PC-3 (cell line): ENCODE measurements at regions not wholly inside any gene's neighbourhood (a gene's known extent, or its start where the extent isn't known, plus 50 kb on each side); places are given as distances from the start of the nearest gene placed in this dataset.
A peak's percentile ranks its signal among the peaks of the same experiment; 100 is the strongest.

Experiments
- ATAC-seq: fragments of 200-7000 bp; cut with Tn5 transposase; 2 replicates; pipeline ENCODE4 v1.9.1; 2020; ENCODE audit warnings: mild to moderate bottlenecking, moderate library complexity
- BruUV-seq: library from RNA; stranded (reverse); fragments of 400-500 nt; replicated peaks from 2 replicates; lab custom pipeline; 2021; lab: Mats Ljungman, UMichigan
- CTCF ChIA-PET: fragments of 300-600 bp; sonication (Branson Sonifier 250); formaldehyde crosslinking; loops from one replicate; lab custom pipeline; 2022; ENCODE audit warnings: antibody characterized with exemption; lab: Charles Lee
- POLR2A ChIA-PET: fragments of 300-600 bp; sonication (Branson Sonifier 250); formaldehyde crosslinking; loops from one replicate; lab custom pipeline; 2022; ENCODE audit warnings: antibody characterized with exemption; ENCODE audit not compliant: unreplicated experiment; lab: Charles Lee
- DNase-seq: peaks from one replicate; pipeline ENCODE4 v3.0.0-alpha.2; 2015
- H2AFZ ChIP-seq: fragments of 300-600 bp; sonication (generic); 2 replicates; pipeline ENCODE4 v1.6.0; 2016; ENCODE audit warnings: antibody characterized with exemption, low read length
- H3F3A ChIP-seq: fragments of 300-600 bp; sonication (generic); one replicate; pipeline ENCODE4 v1.6.0; 2017; ENCODE audit warnings: antibody characterized with exemption, low read length, control low read depth, mild to moderate bottlenecking; ENCODE audit not compliant: unreplicated experiment
- H3K27ac ChIP-seq: fragments of 300-600 bp; sonication (generic); 2 replicates; pipeline ENCODE4 v1.5.1; 2016; ENCODE audit warnings: mild to moderate bottlenecking, low read length
- H3K27me3 ChIP-seq: fragments of 300-600 bp; sonication (generic); 2 replicates; pipeline ENCODE4 v1.6.1; 2016; ENCODE audit warnings: low read length, mixed read lengths
- H3K36me3 ChIP-seq: fragments of 300-600 bp; sonication (generic); 2 replicates; pipeline ENCODE4 v1.6.1; 2016; ENCODE audit warnings: low read depth, mixed run types, low read length, mixed read lengths
- H3K4me1 ChIP-seq: fragments of 300-600 bp; sonication (generic); 2 replicates; pipeline ENCODE4 v1.5.1; 2016; ENCODE audit warnings: low read length; ENCODE audit not compliant: insufficient read depth
- H3K4me2 ChIP-seq: fragments of 300-600 bp; sonication (generic); 2 replicates; pipeline ENCODE4 v1.6.0; 2016; ENCODE audit warnings: low read length
- H3K4me3 ChIP-seq: fragments of 300-600 bp; sonication (generic); 2 replicates; pipeline ENCODE4 v1.5.1; 2016; ENCODE audit warnings: mild to moderate bottlenecking, low read length, mixed read lengths
- H3K79me2 ChIP-seq: fragments of 300-600 bp; sonication (generic); 2 replicates; pipeline ENCODE4 v1.6.1; 2017; ENCODE audit warnings: low read length, mixed read lengths
- H3K9ac ChIP-seq: fragments of 300-600 bp; sonication (generic); 2 replicates; pipeline ENCODE4 v1.6.0; 2016; ENCODE audit warnings: mild to moderate bottlenecking, low read length
- H3K9me2 ChIP-seq: fragments of 300-600 bp; sonication (generic); replicated peaks from 2 replicates; pipeline ENCODE4 v1.6.1; 2016; ENCODE audit warnings: mixed run types, low read length, mixed read lengths
- H3K9me3 ChIP-seq: fragments of 300-600 bp; sonication (generic); 2 replicates; pipeline ENCODE4 v1.6.1; 2016; ENCODE audit warnings: low read length, mixed read lengths
- H4K20me1 ChIP-seq: fragments of 300-600 bp; sonication (generic); 2 replicates; pipeline ENCODE4 v1.6.1; 2016; ENCODE audit warnings: low read length, mixed read lengths
- EZH2 ChIP-seq: fragments of 300-600 bp; sonication (generic); IDR thresholded peaks from one replicate; pipeline ENCODE4 v1.6.1; 2017; ENCODE audit warnings: antibody characterized with exemption, mild to moderate bottlenecking, low read length; ENCODE audit not compliant: unreplicated experiment
- EZH2phosphoT487 ChIP-seq: fragments of 300-600 bp; sonication (generic); IDR thresholded peaks from 2 replicates; pipeline ENCODE4 v1.6.1; 2018; ENCODE audit warnings: mild to moderate bottlenecking, antibody characterized with exemption, low read length, borderline replicate concordance
- intact Hi-C: fragments of 100-400 bp; cut with micrococcal nuclease; formaldehyde crosslinking; loops from 2 replicates; pipeline ENCODE4 v1.9.0; 2023
- TF ChIP-seq, protein P1 (sequence below): fragments of 300-600 bp; sonication (generic); conservative IDR thresholded peaks from 2 replicates; pipeline ENCODE4 v1.5.1; 2017; ENCODE audit warnings: antibody characterized with exemption, low read depth, mild to moderate bottlenecking, low read length

DNA sequence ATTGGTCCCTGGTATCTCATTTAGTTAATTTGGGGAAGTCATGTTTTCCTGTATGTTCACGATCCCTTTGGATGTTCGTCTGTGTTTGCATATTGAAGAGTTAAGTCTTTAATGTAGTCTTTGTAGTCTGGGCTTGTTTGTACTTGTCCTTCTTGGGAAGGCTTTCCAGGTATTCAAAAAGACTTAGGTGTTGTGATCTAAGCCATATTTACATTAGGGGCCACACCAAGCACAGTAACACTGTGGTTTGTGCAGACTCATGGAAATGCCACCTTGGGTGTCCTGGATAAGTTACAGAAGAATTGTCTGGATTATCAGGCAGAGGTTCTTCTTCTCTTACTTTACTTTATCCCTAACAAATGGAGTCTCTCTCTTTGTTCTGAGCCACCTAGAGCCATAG is 380.3 kb downstream of the CCER1 start:
- no peak for DNase-seq
- CTCF ChIA-PET = no interaction called here
- TF ChIP-seq EZH2phosphoT487 = no peak
- TF ChIP-seq EZH2 = no peak
- TF ChIP-seq, protein P1, sequence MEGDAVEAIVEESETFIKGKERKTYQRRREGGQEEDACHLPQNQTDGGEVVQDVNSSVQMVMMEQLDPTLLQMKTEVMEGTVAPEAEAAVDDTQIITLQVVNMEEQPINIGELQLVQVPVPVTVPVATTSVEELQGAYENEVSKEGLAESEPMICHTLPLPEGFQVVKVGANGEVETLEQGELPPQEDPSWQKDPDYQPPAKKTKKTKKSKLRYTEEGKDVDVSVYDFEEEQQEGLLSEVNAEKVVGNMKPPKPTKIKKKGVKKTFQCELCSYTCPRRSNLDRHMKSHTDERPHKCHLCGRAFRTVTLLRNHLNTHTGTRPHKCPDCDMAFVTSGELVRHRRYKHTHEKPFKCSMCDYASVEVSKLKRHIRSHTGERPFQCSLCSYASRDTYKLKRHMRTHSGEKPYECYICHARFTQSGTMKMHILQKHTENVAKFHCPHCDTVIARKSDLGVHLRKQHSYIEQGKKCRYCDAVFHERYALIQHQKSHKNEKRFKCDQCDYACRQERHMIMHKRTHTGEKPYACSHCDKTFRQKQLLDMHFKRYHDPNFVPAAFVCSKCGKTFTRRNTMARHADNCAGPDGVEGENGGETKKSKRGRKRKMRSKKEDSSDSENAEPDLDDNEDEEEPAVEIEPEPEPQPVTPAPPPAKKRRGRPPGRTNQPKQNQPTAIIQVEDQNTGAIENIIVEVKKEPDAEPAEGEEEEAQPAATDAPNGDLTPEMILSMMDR = no peak

DNA sequence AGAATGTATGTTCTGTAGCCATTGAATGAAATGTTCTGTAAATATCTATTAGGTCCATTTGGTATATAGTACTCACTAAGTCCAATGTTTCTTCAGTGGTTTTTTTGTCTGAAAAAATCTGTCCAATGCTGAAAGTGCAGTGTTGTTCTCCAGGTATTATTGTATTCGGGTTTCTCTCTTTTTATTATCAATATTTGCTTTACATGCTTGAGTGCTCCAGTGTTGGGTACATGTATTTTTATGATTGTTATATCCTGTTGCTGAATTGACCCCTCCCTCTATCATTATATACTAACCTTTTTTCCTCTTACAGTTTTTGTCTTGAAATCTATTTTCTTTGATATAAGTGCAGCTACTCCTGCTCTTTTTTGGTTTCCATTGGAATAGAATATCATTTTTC is 382.2 kb downstream of the CCER1 start:
- Histone ChIP-seq H3K4me2 (no peak overlapping the region), H3K4me3 (no peak overlapping the region), H3K27me3 (no peaks in the 10 kb centered on the region), H4K20me1 (no peaks in the 10 kb centered on the region), H3K79me2 (no peaks in the 10 kb centered on the region), H3K36me3 (no peaks in the 10 kb centered on the region), H3K9me3 (no peaks in the 10 kb centered on the region), H2AFZ (no peak overlapping the region), H3K27ac (no peak overlapping the region), H3F3A (no peaks in the 10 kb centered on the region), H3K4me1 (peaks cover 9% of the 10 kb centered on the region; the same call in 1 of the 2 replicates), H3K9me2 (no peaks in the 10 kb centered on the region), H3K9ac (no peak overlapping the region)
- DNase-seq (peak; percentile 9), ATAC-seq (peak; percentile 93)
- POLR2A ChIA-PET = no interaction called here
- intact Hi-C loops = loop anchor here (2.0 kb wide), 1 partner anchor 46 kb away; no protein-coding TSS in a partner anchor
- TF ChIP-seq, protein P1 = no peak
- CTCF ChIA-PET = no interaction called here
- no TSS peak for BruUV-seq

More for the DNA sequence above, 380.3 kb downstream of the CCER1 start:
- Histone ChIP-seq H3K36me3 (no peaks in the 10 kb centered on the region), H3K4me1 (peaks cover 9% of the 10 kb centered on the region; the same call in 1 of the 2 replicates), H3K4me3 (no peak overlapping the region), H3F3A (no peaks in the 10 kb centered on the region), H3K9me2 (no peaks in the 10 kb centered on the region), H3K9ac (no peak overlapping the region), H3K79me2 (no peaks in the 10 kb centered on the region), H3K27ac (no peak overlapping the region), H3K9me3 (no peaks in the 10 kb centered on the region), H2AFZ (no peak overlapping the region), H4K20me1 (no peaks in the 10 kb centered on the region), H3K27me3 (no peaks in the 10 kb centered on the region), H3K4me2 (no peak overlapping the region)
- POLR2A ChIA-PET = no interaction called here
- intact Hi-C loops = no loop called here
- no peak for ATAC-seq
- BruUV-seq = no TSS peak

DNA sequence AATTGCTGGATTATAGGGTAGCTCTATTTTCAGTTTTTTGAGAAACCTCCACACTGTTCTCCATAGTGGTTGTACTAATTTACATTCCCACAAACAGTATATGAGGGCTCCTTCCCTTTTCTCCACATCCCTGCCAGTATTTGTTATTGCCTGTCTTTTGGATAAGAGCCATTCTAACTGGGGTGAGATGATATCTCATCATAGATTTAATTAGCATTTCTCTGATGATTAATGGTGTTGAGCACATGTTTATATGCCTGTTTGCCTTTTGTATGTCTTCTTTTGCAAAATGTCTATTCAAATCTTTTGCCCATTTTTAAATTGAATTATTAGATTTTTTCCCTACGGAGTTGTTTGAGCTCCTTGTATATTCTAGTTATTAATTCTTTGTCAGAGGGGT is 385.3 kb downstream of the CCER1 start:
- Histone ChIP-seq H3K4me2 (no peak overlapping the region), H3K79me2 (no peaks in the 10 kb centered on the region), H3K9me2 (no peaks in the 10 kb centered on the region), H2AFZ (no peak overlapping the region), H3K36me3 (no peaks in the 10 kb centered on the region), H4K20me1 (no peaks in the 10 kb centered on the region), H3K27ac (no peak overlapping the region), H3K9ac (no peak overlapping the region), H3K4me1 (peaks cover 9% of the 10 kb centered on the region; the same call in 1 of the 2 replicates), H3K27me3 (no peaks in the 10 kb centered on the region), H3K4me3 (no peak overlapping the region), H3K9me3 (0 out of 2 replicates have a peak, but pooled peaks cover 6% of the 10 kb centered on the region), H3F3A (no peaks in the 10 kb centered on the region)
- no peak for TF ChIP-seq EZH2
- TF ChIP-seq EZH2phosphoT487 = no peak
- TF ChIP-seq, protein P1 = no peak
- intact Hi-C loops = no loop called here
- ATAC-seq (no peak), DNase-seq (no peak)
- BruUV-seq = no TSS peak
- ChIA-PET POLR2A (no interaction called here), CTCF (no interaction called here)
